ENCODE measurements at regions not wholly inside any gene's neighbourhood (a gene's known extent, or its start where the extent isn't known, plus 50 kb on each side); places are given as distances from the start of the nearest gene placed in this dataset.
A peak's percentile ranks its signal among the peaks of the same experiment; 100 is the strongest.

DNA sequence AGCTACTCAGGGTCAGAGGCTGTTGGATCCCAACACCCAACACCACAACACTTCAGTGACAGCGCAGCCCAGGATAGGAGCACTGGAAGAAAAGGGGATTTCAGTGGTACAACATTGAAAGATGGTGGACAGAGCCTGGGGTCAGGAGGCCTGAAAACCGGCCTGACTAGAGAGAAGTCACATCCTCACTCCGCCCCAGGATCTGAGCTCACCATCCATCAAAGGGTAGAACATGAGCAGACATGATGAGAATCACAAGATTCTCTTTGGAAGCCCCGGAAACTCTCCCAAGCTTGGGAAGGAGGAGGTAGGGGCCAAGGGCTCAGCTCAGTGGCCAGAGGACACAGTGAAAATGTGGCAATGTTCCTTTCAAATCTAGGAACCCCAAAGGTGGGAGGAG lies 271.3 kb downstream of the NPHP4 start:
- peaks cover 0 to 63% (median 7%) of the 10 kb centered on the region in 3 donors for H3K27me3 ChIP-seq
- intact Hi-C loops (cut with DNase I; ENCODE audit: low total_unique reads), result no loop called here
- DNase-seq, result no peak

DNA sequence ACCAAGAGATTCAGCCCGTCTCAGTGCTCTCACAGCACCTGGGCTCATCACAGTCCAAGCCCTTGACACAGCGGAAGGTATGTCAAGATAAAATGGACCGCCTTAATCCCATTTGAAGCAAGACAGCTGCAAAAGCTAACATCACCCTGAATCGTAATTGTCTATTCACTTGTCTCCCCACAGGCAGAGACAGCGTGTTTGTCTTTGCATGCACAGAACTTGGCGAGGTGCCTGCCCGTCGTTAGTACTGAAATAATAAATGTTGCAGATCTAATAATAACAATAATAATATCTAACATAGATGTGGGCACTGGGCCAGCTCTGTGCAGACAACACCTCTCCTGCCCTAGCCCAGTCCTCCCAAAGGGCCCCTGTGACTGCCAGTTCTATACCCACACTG lies 271.7 kb downstream of the NPHP4 start:
- intact Hi-C loops (cut with DNase I; ENCODE audit: low total_unique reads), result no loop called here
- WGBS, 5 donors, result 53 to 70% (median 66%) methylated on average over 8 of the region's 8 CpGs
- H3K27me3 ChIP-seq, result peaks cover 0 to 58% (median 7%) of the 10 kb centered on the region in 3 donors

More for the DNA sequence above, 271.3 kb downstream of the NPHP4 start:
- WGBS, 5 donors, result 76 to 85% (median 80%) methylated on average over 4 of the region's 4 CpGs
- H3K4me1 ChIP-seq, result no peaks in the 10 kb centered on the region
- H3K4me3 ChIP-seq, result no peak overlapping the region
- H3K27ac ChIP-seq, result no peak overlapping the region
- TF ChIP-seq POLR2A (IDR thresholded peaks at IDR 0.05) (no peak), EP300 (IDR thresholded peaks at IDR 0.05) (no peak), POLR2AphosphoS5 (IDR thresholded peaks at IDR 0.05) (no peak)
- TF ChIP-seq, protein P1, sequence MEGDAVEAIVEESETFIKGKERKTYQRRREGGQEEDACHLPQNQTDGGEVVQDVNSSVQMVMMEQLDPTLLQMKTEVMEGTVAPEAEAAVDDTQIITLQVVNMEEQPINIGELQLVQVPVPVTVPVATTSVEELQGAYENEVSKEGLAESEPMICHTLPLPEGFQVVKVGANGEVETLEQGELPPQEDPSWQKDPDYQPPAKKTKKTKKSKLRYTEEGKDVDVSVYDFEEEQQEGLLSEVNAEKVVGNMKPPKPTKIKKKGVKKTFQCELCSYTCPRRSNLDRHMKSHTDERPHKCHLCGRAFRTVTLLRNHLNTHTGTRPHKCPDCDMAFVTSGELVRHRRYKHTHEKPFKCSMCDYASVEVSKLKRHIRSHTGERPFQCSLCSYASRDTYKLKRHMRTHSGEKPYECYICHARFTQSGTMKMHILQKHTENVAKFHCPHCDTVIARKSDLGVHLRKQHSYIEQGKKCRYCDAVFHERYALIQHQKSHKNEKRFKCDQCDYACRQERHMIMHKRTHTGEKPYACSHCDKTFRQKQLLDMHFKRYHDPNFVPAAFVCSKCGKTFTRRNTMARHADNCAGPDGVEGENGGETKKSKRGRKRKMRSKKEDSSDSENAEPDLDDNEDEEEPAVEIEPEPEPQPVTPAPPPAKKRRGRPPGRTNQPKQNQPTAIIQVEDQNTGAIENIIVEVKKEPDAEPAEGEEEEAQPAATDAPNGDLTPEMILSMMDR (IDR thresholded peaks at IDR 0.05), result no peak
- peaks cover 0 to 3% (median 0%) of the 10 kb centered on the region in 4 donors for H3K9me3 ChIP-seq
- no peaks in the 10 kb centered on the region for H3K36me3 ChIP-seq

DNA sequence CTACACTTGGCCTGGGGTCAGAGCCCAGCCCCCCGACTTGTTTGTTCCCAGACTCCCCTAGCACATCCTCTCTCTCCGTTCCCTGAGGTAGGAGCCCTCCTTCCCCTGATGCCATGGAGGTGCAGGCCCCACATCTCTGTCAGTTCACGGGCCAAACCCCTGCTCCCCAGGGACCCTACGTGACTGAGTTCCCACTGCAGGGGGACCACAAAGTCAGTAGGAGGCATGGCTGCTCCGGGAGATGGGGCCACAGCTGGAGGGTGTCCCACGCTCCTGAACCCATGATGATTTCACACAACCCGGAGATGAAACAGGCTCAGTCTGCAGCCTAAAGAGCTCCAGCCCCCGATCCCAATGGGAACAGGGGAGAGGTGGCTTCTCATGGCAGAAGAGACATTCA lies 272.2 kb downstream of the NPHP4 start:
- TF ChIP-seq POLR2AphosphoS5 (IDR thresholded peaks at IDR 0.05) (no peak), POLR2A (IDR thresholded peaks at IDR 0.05) (no peak), EP300 (IDR thresholded peaks at IDR 0.05) (no peak)
- TF ChIP-seq, protein P1 (IDR thresholded peaks at IDR 0.05), result no peak
- peaks cover 0 to 54% (median 7%) of the 10 kb centered on the region in 3 donors for H3K27me3 ChIP-seq
- H3K9me3 ChIP-seq, result peaks cover 0 to 12% (median 4%) of the 10 kb centered on the region in 4 donors
- intact Hi-C loops (cut with DNase I; ENCODE audit: low total_unique reads), result no loop called here
- H3K4me3 ChIP-seq, result no peak overlapping the region
- DNase-seq, result peak in 1 of 2 donors; percentile 20
- H3K36me3 ChIP-seq, result no peaks in the 10 kb centered on the region
- H3K27ac ChIP-seq, result no peak overlapping the region
- WGBS, 5 donors, result 67 to 79% (median 73%) methylated on average over 8 of the region's 8 CpGs
- no peaks in the 10 kb centered on the region for H3K4me1 ChIP-seq

More for the DNA sequence above, 271.7 kb downstream of the NPHP4 start:
- TF ChIP-seq, protein P1 (IDR thresholded peaks at IDR 0.05), result no peak
- TF ChIP-seq POLR2A (IDR thresholded peaks at IDR 0.05) (no peak), POLR2AphosphoS5 (IDR thresholded peaks at IDR 0.05) (no peak), EP300 (IDR thresholded peaks at IDR 0.05) (no peak)
- DNase-seq, result peak; percentile 24 to 36
- Histone ChIP-seq H3K9me3 (peaks cover 0 to 8% (median 2%) of the 10 kb centered on the region in 4 donors), H3K36me3 (no peaks in the 10 kb centered on the region), H3K4me3 (no peak overlapping the region), H3K4me1 (no peaks in the 10 kb centered on the region), H3K27ac (no peak overlapping the region)

DNA sequence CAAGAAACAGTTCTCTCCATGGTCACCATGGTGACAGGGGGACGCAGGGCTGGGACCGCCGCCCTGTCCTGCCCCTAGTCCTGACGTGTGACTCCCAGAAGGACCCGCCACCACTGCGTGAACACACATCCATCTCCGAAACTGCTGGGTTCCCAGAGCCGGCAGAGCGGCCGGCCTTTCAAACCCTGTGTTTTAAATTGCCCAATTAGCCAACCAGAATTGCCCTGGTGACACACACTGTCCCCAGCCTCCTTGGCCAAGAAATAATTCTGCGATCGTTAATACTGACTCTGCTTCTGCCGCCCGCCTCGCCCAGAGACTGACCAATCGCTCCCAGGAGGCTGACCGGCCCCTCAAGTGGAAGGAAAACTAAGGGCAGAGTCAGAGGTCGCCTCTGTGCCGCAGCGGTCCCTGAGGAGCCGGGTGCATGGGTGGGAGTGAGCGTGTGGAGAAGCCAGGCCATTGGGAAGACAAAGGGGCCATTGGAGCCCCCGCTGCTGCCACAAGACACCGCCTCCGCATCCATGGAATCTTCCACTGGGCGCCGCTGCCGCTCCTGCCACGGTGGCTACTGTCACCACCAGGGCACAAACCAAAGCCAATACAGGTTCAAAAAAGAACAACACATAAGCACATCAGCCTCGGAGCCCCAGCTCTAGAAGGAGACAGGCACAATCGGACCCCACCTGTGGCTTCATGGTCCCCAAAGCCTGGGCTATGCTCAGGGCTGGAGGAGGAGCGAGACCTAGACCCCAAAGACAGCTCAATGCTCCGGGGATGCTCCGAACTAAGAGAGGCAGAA lies 273.2 kb downstream of the NPHP4 start:
- TF ChIP-seq EP300 (IDR thresholded peaks at IDR 0.05), result no peak
- Histone ChIP-seq H3K36me3 (no peaks in the 10 kb centered on the region), H3K9me3 (peaks cover 0 to 13% (median 5%) of the 10 kb centered on the region in 4 donors), H3K4me3 (no peak overlapping the region), H3K27me3 (peaks cover 0 to 45% (median 7%) of the 10 kb centered on the region in 3 donors), H3K4me1 (no peaks in the 10 kb centered on the region), H3K27ac (no peak overlapping the region)
- WGBS, 5 donors, result 57 to 73% (median 63%) methylated on average over 33 to 34 of the region's 34 CpGs
- intact Hi-C loops (cut with DNase I; ENCODE audit: low total_unique reads), result no loop called here
- peak in 1 of 2 donors; percentile 16 for DNase-seq
